ENCODE measurements at regions not wholly inside any gene's neighbourhood (a gene's known extent, or its start where the extent isn't known, plus 50 kb on each side); places are given as distances from the start of the nearest gene placed in this dataset.

GRCh38 chr17:72534776-72535175, 414.0 kb downstream of the SOX9 start:
- no peaks in the 10 kb centered on the region for H3K9me3 Mint-ChIP-seq
- H3K36me3 Mint-ChIP-seq (ENCODE audit: low read depth), result no peaks in the 10 kb centered on the region
- H3K4me1 Mint-ChIP-seq (ENCODE audit: low read depth), result no peaks in the 10 kb centered on the region
- H3K27ac Mint-ChIP-seq, result no peak overlapping the region
- peaks cover 16% of the 10 kb centered on the region for H3K27me3 Mint-ChIP-seq
- H3K4me3 Mint-ChIP-seq, result no peak overlapping the region

GRCh38 chr17:72535346-72535745, 414.5 kb downstream of the SOX9 start:
- no peaks in the 10 kb centered on the region for H3K4me1 Mint-ChIP-seq (ENCODE audit: low read depth)

GRCh38 chr17:72535779-72536178, 415.0 kb downstream of the SOX9 start:
- no peak overlapping the region for H3K4me3 Mint-ChIP-seq
- H3K9me3 Mint-ChIP-seq, result no peaks in the 10 kb centered on the region
- H3K27ac Mint-ChIP-seq, result no peak overlapping the region
- H3K27me3 Mint-ChIP-seq, result peaks cover 20% of the 10 kb centered on the region
- no peaks in the 10 kb centered on the region for H3K36me3 Mint-ChIP-seq (ENCODE audit: low read depth)
- H3K4me1 Mint-ChIP-seq (ENCODE audit: low read depth), result no peaks in the 10 kb centered on the region

More at GRCh38 chr17:72535346-72535745, 414.5 kb downstream of the SOX9 start:
- Mint-ChIP-seq H3K9me3 (no peaks in the 10 kb centered on the region), H3K27ac (no peak overlapping the region), H3K4me3 (no peak overlapping the region), H3K27me3 (peaks cover 20% of the 10 kb centered on the region), H3K36me3 (ENCODE audit: low read depth) (no peaks in the 10 kb centered on the region)

DNA sequence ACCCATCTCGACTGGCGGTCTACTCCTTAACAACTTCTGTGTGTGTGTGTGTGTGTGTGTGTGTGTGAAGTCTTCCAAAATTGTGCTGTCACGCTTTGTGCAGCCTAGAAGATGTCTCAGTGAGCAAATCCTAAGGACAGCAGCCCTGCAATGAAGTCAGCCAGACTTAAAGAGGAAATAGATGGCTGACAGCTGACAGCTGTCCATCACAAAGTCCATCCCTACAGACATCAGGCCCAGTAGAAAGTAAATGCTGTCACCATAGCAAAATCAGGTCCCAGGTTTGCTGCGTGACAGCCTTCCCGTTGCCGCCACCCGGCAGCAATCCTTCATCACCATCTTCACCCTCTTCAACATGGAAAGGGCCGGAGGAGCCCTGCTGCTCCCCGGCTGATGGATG, 416.0 kb downstream of the SOX9 start:
- no peak overlapping the region for H3K27ac Mint-ChIP-seq
- no peaks in the 10 kb centered on the region for H3K4me1 Mint-ChIP-seq (ENCODE audit: low read depth)
- H3K9me3 Mint-ChIP-seq, result no peaks in the 10 kb centered on the region
- H3K36me3 Mint-ChIP-seq (ENCODE audit: low read depth), result no peaks in the 10 kb centered on the region
- no peak overlapping the region for H3K4me3 Mint-ChIP-seq
- H3K27me3 Mint-ChIP-seq, result peaks cover 29% of the 10 kb centered on the region

DNA sequence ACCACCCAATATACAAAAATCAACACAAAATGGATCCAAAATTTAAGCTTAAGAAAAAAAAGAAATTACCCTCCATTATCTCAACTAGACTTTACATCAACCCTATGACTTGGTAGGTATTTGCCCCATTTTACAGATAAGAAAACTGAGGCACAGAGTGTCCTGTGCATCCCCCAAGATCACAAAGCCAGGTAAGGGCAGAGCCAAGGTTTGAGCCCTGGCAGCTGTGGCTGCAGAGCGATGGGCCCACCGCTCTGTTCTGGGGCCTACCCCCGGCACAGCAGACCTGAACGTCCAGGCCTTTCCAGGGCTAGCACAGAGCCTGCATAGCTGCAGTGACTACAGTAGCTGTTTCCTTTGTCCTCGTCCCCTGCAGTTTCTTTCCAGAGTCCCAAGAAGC, 417.6 kb downstream of the SOX9 start:
- Mint-ChIP-seq H3K36me3 (ENCODE audit: low read depth) (no peaks in the 10 kb centered on the region), H3K27ac (no peak overlapping the region), H3K9me3 (no peaks in the 10 kb centered on the region), H3K4me3 (no peak overlapping the region), H3K27me3 (peaks cover 43% of the 10 kb centered on the region), H3K4me1 (ENCODE audit: low read depth) (no peaks in the 10 kb centered on the region)

GRCh38 chr17:72538901-72539352, 418.1 kb downstream of the SOX9 start:
- Mint-ChIP-seq H3K27ac (no peak overlapping the region), H3K4me1 (ENCODE audit: low read depth) (no peaks in the 10 kb centered on the region), H3K36me3 (ENCODE audit: low read depth) (no peaks in the 10 kb centered on the region), H3K9me3 (no peaks in the 10 kb centered on the region), H3K27me3 (peaks cover 45% of the 10 kb centered on the region), H3K4me3 (no peak overlapping the region)

DNA sequence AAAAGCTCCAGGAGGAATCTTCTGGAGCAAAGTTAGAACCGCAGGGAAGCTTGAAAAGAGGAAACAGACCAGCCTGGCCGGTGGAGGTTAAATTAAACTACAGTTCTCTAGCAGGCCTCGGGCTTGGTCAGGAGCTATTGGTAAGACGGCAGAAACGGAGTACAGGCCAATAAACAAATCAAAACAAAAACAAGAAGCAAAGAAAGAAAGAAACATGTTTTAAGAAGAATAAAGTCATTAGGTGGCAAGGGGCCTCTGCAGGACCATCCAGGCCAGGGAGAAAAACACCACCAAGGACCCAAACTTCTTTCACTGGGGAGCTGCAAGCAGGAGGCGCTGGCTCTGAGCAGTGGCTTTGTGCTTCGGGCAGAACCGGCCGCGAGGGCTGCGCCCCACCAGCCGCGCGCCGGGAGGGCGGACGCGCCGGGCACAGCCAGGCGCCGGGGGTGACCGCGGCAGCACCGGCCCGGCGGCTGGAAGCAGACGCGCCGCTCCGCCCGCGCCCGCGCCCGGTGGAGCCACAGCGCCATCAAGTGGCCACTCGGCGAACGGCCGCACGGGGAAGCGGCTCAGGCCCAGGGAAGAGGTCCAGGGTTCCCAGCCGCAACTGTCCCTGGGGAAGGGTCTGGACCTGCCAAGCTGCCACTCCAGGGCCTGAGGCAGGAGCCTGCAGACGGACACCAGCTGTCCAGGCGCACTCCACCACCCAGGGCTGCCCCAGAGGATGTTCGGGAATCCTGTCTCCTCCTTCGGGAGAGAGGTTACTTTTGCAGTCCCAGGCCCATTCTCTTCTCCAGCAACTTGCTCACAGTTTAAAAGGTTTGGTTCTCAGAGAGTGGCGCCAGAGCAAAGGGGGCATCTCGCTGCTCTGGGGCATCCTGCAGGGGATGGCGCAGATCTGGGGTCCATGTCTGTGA, 419.4 kb downstream of the SOX9 start:
- Mint-ChIP-seq H3K27me3 (peaks cover 45% of the 10 kb centered on the region), H3K9me3 (no peaks in the 10 kb centered on the region), H3K4me1 (ENCODE audit: low read depth) (no peaks in the 10 kb centered on the region), H3K27ac (no peak overlapping the region), H3K36me3 (ENCODE audit: low read depth) (no peaks in the 10 kb centered on the region), H3K4me3 (no peak overlapping the region)

GRCh38 chr17:72542317-72542716, 421.5 kb downstream of the SOX9 start:
- Mint-ChIP-seq H3K27ac (no peak overlapping the region), H3K4me3 (no peak overlapping the region), H3K36me3 (ENCODE audit: low read depth) (no peaks in the 10 kb centered on the region), H3K9me3 (no peaks in the 10 kb centered on the region), H3K27me3 (peaks cover 42% of the 10 kb centered on the region), H3K4me1 (ENCODE audit: low read depth) (no peaks in the 10 kb centered on the region)

DNA sequence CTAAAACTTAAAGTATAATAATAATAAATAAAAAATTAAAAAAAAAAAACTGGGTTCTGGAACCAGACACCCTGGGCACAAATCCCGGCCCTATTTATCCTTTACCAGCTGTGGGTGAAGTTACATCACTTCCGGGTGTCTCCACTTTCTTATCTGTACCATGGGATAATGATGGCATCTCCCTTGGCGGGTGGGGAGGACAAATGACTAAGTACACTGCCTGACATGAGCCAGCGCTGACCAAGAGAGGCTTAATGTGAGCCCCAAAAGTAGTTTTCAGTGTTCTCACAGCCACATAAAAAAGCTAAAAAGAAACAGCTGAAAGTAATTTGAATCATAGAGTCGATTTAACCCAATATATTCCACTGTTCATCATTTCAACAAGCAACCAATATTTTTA, 424.9 kb downstream of the SOX9 start:
- Mint-ChIP-seq H3K36me3 (ENCODE audit: low read depth) (no peaks in the 10 kb centered on the region), H3K9me3 (no peaks in the 10 kb centered on the region), H3K4me1 (ENCODE audit: low read depth) (no peaks in the 10 kb centered on the region), H3K27ac (no peak overlapping the region), H3K4me3 (no peak overlapping the region), H3K27me3 (peaks cover 25% of the 10 kb centered on the region)

DNA sequence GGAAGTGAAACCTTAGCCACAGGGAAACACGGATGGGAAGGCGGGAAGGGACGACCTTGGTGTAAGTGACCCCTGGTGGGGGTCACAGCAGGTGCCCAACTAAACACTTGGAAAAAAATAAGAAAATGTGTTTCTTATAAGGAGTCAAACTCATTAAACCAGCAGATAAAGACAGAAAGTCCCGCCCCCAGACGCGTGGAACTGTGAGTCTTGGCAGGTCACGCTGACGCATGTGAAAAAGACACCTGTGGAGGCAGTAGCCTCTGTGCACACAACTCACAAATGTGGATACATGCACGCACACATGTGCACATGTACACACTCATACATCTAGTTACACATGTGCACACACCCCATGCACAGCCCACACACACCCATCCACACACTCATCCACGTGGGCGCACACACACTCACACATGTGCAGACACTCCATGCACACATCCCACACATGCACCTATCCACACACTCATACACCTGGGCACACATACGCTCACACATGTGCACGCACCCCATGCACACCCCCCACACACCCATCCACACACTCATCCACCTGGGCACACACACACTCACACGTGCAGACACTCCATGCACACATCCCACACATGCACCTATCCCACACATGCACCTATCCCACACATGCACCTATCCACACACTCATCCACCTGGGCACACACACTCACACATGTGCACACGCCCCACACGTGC, 432.4 kb downstream of the SOX9 start:
- H3K9me3 Mint-ChIP-seq, result no peaks in the 10 kb centered on the region
- H3K4me1 Mint-ChIP-seq (ENCODE audit: low read depth), result no peaks in the 10 kb centered on the region
- no peak overlapping the region for H3K4me3 Mint-ChIP-seq
- no peak overlapping the region for H3K27ac Mint-ChIP-seq
- peaks cover 3% of the 10 kb centered on the region for H3K27me3 Mint-ChIP-seq
- no peaks in the 10 kb centered on the region for H3K36me3 Mint-ChIP-seq (ENCODE audit: low read depth)

- H3K4me1 Mint-ChIP-seq (ENCODE audit: low read depth), result no peaks in the 10 kb centered on the region
- H3K27me3 Mint-ChIP-seq, result peaks cover 3% of the 10 kb centered on the region
- H3K36me3 Mint-ChIP-seq (ENCODE audit: low read depth), result no peaks in the 10 kb centered on the region
- no peaks in the 10 kb centered on the region for H3K9me3 Mint-ChIP-seq
- no peak overlapping the region for H3K4me3 Mint-ChIP-seq
- no peak overlapping the region for H3K27ac Mint-ChIP-seq
Measured at GRCh38 chr17:72554508-72554907, 433.7 kb downstream of the SOX9 start.

DNA sequence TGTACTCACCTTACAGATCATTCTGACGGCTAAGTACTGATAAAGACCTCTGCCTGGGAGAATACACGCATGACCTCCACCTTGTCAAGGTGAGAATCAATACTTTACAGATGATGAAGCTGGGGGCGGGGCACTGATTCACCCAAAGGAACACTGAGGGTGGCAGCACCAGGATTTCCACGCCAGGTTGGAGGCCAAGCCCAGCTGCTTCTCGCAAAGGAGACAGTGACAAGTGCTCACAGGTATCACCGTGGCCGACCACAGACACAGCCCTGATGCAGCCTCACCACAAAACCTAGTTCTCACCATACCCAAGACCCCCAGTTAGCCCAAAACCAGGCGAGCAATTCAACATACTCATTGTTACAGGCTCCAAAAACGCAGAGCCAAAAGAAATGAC, 434.2 kb downstream of the SOX9 start:
- no peaks in the 10 kb centered on the region for H3K4me1 Mint-ChIP-seq (ENCODE audit: low read depth)
- H3K36me3 Mint-ChIP-seq (ENCODE audit: low read depth), result no peaks in the 10 kb centered on the region
- no peak overlapping the region for H3K27ac Mint-ChIP-seq
- no peaks in the 10 kb centered on the region for H3K9me3 Mint-ChIP-seq
- H3K4me3 Mint-ChIP-seq, result no peak overlapping the region
- peaks cover 3% of the 10 kb centered on the region for H3K27me3 Mint-ChIP-seq

GRCh38 chr17:72556944-72557826, 436.4 kb downstream of the SOX9 start:
- Mint-ChIP-seq H3K36me3 (ENCODE audit: low read depth) (no peaks in the 10 kb centered on the region), H3K4me3 (no peak overlapping the region), H3K27ac (no peak overlapping the region), H3K9me3 (no peaks in the 10 kb centered on the region), H3K4me1 (ENCODE audit: low read depth) (no peaks in the 10 kb centered on the region), H3K27me3 (peaks cover 3% of the 10 kb centered on the region)

DNA sequence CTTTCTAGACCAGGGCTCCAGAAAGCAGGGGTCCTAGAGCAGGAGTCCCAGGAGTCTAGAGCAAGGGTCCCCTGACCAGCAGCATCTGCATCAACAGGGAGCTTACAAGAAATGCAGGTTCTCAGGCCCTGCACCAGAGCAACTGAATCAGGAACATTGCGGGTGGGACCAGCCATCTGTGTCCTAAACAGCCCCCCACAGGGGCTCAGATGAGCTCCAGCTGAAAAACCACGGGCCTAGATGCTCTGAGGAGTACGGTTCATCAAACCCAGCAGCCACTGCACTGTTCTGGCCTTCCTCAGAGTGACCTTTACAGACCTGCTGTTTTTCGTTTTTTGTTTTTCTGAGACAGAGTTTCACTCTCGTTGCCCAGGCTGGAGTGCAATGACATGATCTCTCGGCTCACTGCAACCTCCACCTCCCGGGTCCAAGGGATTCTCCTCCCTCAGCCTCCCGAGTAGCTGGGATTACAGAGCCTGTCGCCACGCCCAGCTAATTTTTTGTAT, 438.2 kb downstream of the SOX9 start:
- Mint-ChIP-seq H3K27ac (no peak overlapping the region), H3K27me3 (peaks cover 3% of the 10 kb centered on the region), H3K36me3 (ENCODE audit: low read depth) (no peaks in the 10 kb centered on the region), H3K4me1 (ENCODE audit: low read depth) (no peaks in the 10 kb centered on the region), H3K9me3 (no peaks in the 10 kb centered on the region), H3K4me3 (no peak overlapping the region)
